HCT116 (cell line): ENCODE measurements at regions not wholly inside any gene's neighbourhood (a gene's known extent, or its start where the extent isn't known, plus 50 kb on each side); places are given as distances from the start of the nearest gene placed in this dataset.

Experiments used
- ATAC-seq: fragments of 200-7000 bp; cut with Tn5 transposase; 2 replicates; pipeline ENCODE4 v1.9.1; 2020; ENCODE audit warnings: mild to moderate bottlenecking, moderate library complexity
- BruUV-seq: library from RNA; stranded (reverse); fragments of 400-500 nt; replicated peaks from 2 replicates; lab custom pipeline; 2021; lab: Mats Ljungman, UMichigan
- CTCF ChIA-PET: fragments of 300-600 bp; sonication (Branson Sonifier 250); formaldehyde crosslinking; loops from one replicate; lab custom pipeline; 2021; ENCODE audit warnings: antibody characterized with exemption; lab: Charles Lee
- POLR2A ChIA-PET: fragments of 300-600, 350-600 bp; sonication (Branson Sonifier 250); formaldehyde crosslinking; loops from one replicate; lab custom pipeline; 2021; ENCODE audit warnings: antibody characterized with exemption; lab: Charles Lee
- RAD21 ChIA-PET, 2 experiments: fragments of 300-600 bp; sonication (Branson Sonifier 250); formaldehyde crosslinking; loops; one replicate each; lab custom pipeline; 2023; ENCODE audit warnings: low total read pairs in 2 of 2; ENCODE audit not compliant: uncharacterized antibody in 2 of 2, unreplicated experiment in 2 of 2, low non-redundant PET in 1 of 2; lab: Charles Lee
- DNase-seq: peaks from one replicate; pipeline ENCODE4 v3.0.0-alpha.2; 2010; ENCODE audit warnings: low read depth, low spot score
- H2AFZ ChIP-seq: fragments of 200-600 bp; shearing (Covaris generic), sonication (generic); 2 replicates; pipeline ENCODE4 v1.6.1; 2017; ENCODE audit warnings: low read depth, mixed run types, mixed read lengths, antibody characterized with exemption, low read length; ENCODE audit not compliant: poor library complexity, severe bottlenecking
- H3K27ac ChIP-seq: 2 replicates; pipeline ENCODE4 v1.5.1; 2012; ENCODE audit warnings: low read depth, low read length
- H3K27me3 ChIP-seq: fragments of 200-600 bp; sonication (generic); 2 replicates; pipeline ENCODE4 v1.6.1; 2016; ENCODE audit warnings: mixed run types, low read length, mixed read lengths; ENCODE audit not compliant: insufficient read depth
- H3K36me3 ChIP-seq, 2 experiments: fragments of 200-500 bp in 1 of 2; fragments of 200-600 bp in 1 of 2; sonication (Bioruptor generic) in 1 of 2; sonication (generic) in 1 of 2; 2 replicates each; pipeline versions ENCODE4 v1.5.1 to v1.6.1; 2014 to 2016; ENCODE audit warnings: low read length in 2 of 2, inconsistent platforms in 1 of 2, mixed read lengths in 1 of 2, mixed run types in 1 of 2; ENCODE audit not compliant: insufficient read depth in 2 of 2, control insufficient read depth in 1 of 2
- H3K4me1 ChIP-seq, 2 experiments: fragments of 200-600 bp in 1 of 2; sonication (generic) in 1 of 2; 2 replicates each; pipeline versions ENCODE4 v1.5.1 to v1.6.1; 2012 to 2017; ENCODE audit warnings: low read length in 2 of 2, inconsistent platforms in 1 of 2, mild to moderate bottlenecking in 1 of 2, mixed read lengths in 1 of 2, mixed run types in 1 of 2, moderate library complexity in 1 of 2; ENCODE audit not compliant: insufficient read depth in 2 of 2, control insufficient read depth in 1 of 2
- H3K4me2 ChIP-seq: fragments of 200-600 bp; sonication (generic); 2 replicates; pipeline ENCODE4 v1.6.1; 2017; ENCODE audit warnings: mixed run types, low read length, mixed read lengths
- H3K4me3 ChIP-seq, 2 experiments: fragments of 200-600 bp in 1 of 2; sonication (generic) in 1 of 2; replicated peaks in 1 of 2; 2 replicates each; pipeline ENCODE4 v1.5.1; 2011 to 2016; ENCODE audit warnings: low read length in 2 of 2, control low read depth in 1 of 2, low read depth in 1 of 2, mild to moderate bottlenecking in 1 of 2, mixed read lengths in 1 of 2, mixed run types in 1 of 2
- H3K79me2 ChIP-seq: fragments of 200-600 bp; sonication (generic); 2 replicates; pipeline ENCODE4 v1.6.1; 2017; ENCODE audit warnings: mild to moderate bottlenecking, mixed run types, low read length, moderate library complexity, mixed read lengths; ENCODE audit not compliant: insufficient read depth
- H3K9ac ChIP-seq: fragments of 200-600 bp; sonication (generic); 2 replicates; pipeline ENCODE4 v1.6.1; 2016; ENCODE audit warnings: low read length, mixed read lengths
- H3K9me2 ChIP-seq: fragments of 200-600 bp; sonication (generic), shearing (Covaris generic); 2 replicates; pipeline ENCODE4 v1.6.1; 2017; ENCODE audit warnings: mixed run types, mild to moderate bottlenecking, moderate library complexity; ENCODE audit not compliant: insufficient read depth
- H3K9me3 ChIP-seq, 2 experiments: fragments of 200-500 bp in 1 of 2; fragments of 200-600 bp in 1 of 2; sonication (Bioruptor generic) in 1 of 2; sonication (generic) in 1 of 2; 2 replicates each; pipeline ENCODE4 v1.6.1; 2014 to 2017; ENCODE audit warnings: low read length in 2 of 2, mixed read lengths in 2 of 2, inconsistent platforms in 1 of 2, low read depth in 1 of 2, mild to moderate bottlenecking in 1 of 2, mixed run types in 1 of 2, moderate library complexity in 1 of 2; ENCODE audit not compliant: control insufficient read depth in 1 of 2, insufficient read depth in 1 of 2
- H4K20me1 ChIP-seq: fragments of 200-600 bp; sonication (generic), shearing (Covaris generic); 2 replicates; pipeline ENCODE4 v1.6.1; 2017; ENCODE audit warnings: mixed run types, mild to moderate bottlenecking, moderate library complexity; ENCODE audit not compliant: insufficient read depth
- CBX3 ChIP-seq: IDR thresholded peaks from 2 replicates; pipeline ENCODE4 v1.6.1; 2012; ENCODE audit warnings: low read depth
- CEBPB ChIP-seq: IDR thresholded peaks from 2 replicates; pipeline ENCODE4 v1.6.1; 2012; ENCODE audit warnings: low read depth
- CTCF ChIP-seq, 3 experiments: fragments of 200-600 bp in 1 of 3; sonication (generic) in 1 of 3; IDR thresholded peaks in 2 of 3; conservative IDR thresholded peaks in 1 of 3; 2 replicates each; pipeline ENCODE4 v1.5.1; 2012 to 2017; ENCODE audit warnings: low read depth in 2 of 3, low read length in 2 of 3, antibody characterized with exemption in 1 of 3, borderline replicate concordance in 1 of 3, control low read depth in 1 of 3, mild to moderate bottlenecking in 1 of 3, mixed read lengths in 1 of 3, mixed run types in 1 of 3, moderate library complexity in 1 of 3; ENCODE audit not compliant: insufficient read depth in 1 of 3
- EGR1 ChIP-seq: IDR thresholded peaks from 2 replicates; pipeline ENCODE4 v1.6.1; 2012; ENCODE audit warnings: low read depth
- ELF1 ChIP-seq: IDR thresholded peaks from 2 replicates; pipeline ENCODE4 v1.6.1; 2012; ENCODE audit warnings: low read depth, borderline replicate concordance
- EZH2 ChIP-seq: fragments of 200-600 bp; sonication (generic); IDR thresholded peaks from 2 replicates; pipeline ENCODE4 v1.6.1; 2017; ENCODE audit warnings: antibody characterized with exemption, mixed run types
- FOSL1 ChIP-seq: IDR thresholded peaks from 2 replicates; pipeline ENCODE4 v1.6.1; 2012; ENCODE audit warnings: low read depth
- JUND ChIP-seq: IDR thresholded peaks from 2 replicates; pipeline ENCODE4 v1.6.1; 2012
- POLR2A ChIP-seq: IDR thresholded peaks from 2 replicates; pipeline ENCODE4 v1.7.0; 2011; ENCODE audit warnings: borderline replicate concordance; ENCODE audit not compliant: insufficient read depth, insufficient read length; ENCODE audit errors: extremely low read depth
- POLR2AphosphoS5 ChIP-seq: IDR thresholded peaks from 2 replicates; pipeline ENCODE4 v1.6.1; 2011; ENCODE audit warnings: mild to moderate bottlenecking, low read depth, low read length, moderate library complexity
- REST ChIP-seq: IDR thresholded peaks from 2 replicates; pipeline ENCODE4 v1.6.1; 2012; ENCODE audit warnings: low read depth
- SP1 ChIP-seq: IDR thresholded peaks from 2 replicates; pipeline ENCODE4 v1.6.1; 2012; ENCODE audit warnings: low read depth
- SRF ChIP-seq: IDR thresholded peaks from 2 replicates; pipeline ENCODE4 v1.6.1; 2012; ENCODE audit warnings: low read depth
- TCF7L2 ChIP-seq: IDR thresholded peaks from 2 replicates; pipeline ENCODE4 v1.7.0; 2011; ENCODE audit warnings: borderline replicate concordance, inconsistent platforms; ENCODE audit not compliant: insufficient read depth, insufficient read length; ENCODE audit errors: extremely low read depth
- YY1 ChIP-seq: IDR thresholded peaks from 2 replicates; pipeline ENCODE4 v1.6.1; 2011; ENCODE audit warnings: low read length, low read depth, moderate library complexity, mild to moderate bottlenecking; ENCODE audit not compliant: insufficient replicate concordance; ENCODE audit errors: extremely low read depth
- ZBTB33 ChIP-seq: IDR thresholded peaks from 2 replicates; pipeline ENCODE4 v1.6.1; 2011; ENCODE audit warnings: mild to moderate bottlenecking, low read length, moderate library complexity; ENCODE audit not compliant: insufficient replicate concordance; ENCODE audit errors: extremely low read depth
- ZNF274 ChIP-seq: fragments of 200-500 bp; sonication (Bioruptor generic); IDR thresholded peaks from 2 replicates; pipeline ENCODE4 v1.6.1; 2014; ENCODE audit warnings: mild to moderate bottlenecking, low read depth, low read length, inconsistent platforms
- intact Hi-C: fragments of 100-400 bp; cut with micrococcal nuclease; formaldehyde crosslinking; loops from 2 replicates; pipeline ENCODE4 v1.10.0; 2022
- TF ChIP-seq, protein P1 (sequence below): IDR thresholded peaks from 2 replicates; pipeline ENCODE4 v1.6.1; 2012
- TF ChIP-seq, protein P2 (sequence below): IDR thresholded peaks from 2 replicates; pipeline ENCODE4 v1.6.1; 2012

DNA sequence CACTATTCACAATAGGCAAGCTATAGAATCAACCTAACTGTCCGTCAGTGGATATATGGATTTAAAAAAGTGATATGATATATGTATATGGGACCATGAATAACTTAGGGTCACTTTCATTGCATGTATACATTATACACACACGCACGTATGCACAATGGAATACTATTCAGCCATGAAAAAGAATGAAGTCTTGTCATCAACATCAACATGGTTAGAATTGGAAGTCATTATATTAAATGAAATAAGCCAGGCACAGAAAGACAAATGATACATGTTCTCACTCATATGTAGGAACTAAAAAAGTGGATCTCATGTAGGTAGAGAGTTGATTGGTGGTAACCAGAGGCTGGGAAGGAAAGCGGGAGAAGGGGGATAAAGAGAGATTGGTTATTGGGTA is 234.3 kb downstream of the VRK1 start:
- intact Hi-C loops, result no loop called here
- H3K4me1 ChIP-seq, result no peaks in the 10 kb centered on the region
- no peaks in the 10 kb centered on the region for H3K9me3 ChIP-seq
- no peaks in the 10 kb centered on the region for H4K20me1 ChIP-seq
- no peaks in the 10 kb centered on the region for H3K79me2 ChIP-seq
- no peak for DNase-seq
- no peak for TF ChIP-seq CEBPB
- TF ChIP-seq ELF1, result no peak
- TF ChIP-seq POLR2A, result no peak
- no peak for TF ChIP-seq ZBTB33
- TF ChIP-seq, protein P1, sequence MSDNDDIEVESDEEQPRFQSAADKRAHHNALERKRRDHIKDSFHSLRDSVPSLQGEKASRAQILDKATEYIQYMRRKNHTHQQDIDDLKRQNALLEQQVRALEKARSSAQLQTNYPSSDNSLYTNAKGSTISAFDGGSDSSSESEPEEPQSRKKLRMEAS, result no peak
- no peak for TF ChIP-seq EGR1
- TF ChIP-seq SRF, result no peak
- TF ChIP-seq TCF7L2, result no peak
- TF ChIP-seq FOSL1, result no peak
- TF ChIP-seq JUND, result no peak
- TF ChIP-seq YY1, result no peak
- no peak for TF ChIP-seq EZH2
- no peak for TF ChIP-seq POLR2AphosphoS5
- TF ChIP-seq, protein P2, sequence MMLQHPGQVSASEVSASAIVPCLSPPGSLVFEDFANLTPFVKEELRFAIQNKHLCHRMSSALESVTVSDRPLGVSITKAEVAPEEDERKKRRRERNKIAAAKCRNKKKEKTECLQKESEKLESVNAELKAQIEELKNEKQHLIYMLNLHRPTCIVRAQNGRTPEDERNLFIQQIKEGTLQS, result no peak
- no peak for TF ChIP-seq CTCF (IDR thresholded peaks at IDR 0.05 in 2 of 3, conservative IDR thresholded peaks at IDR 0.05 in 1 of 3; ENCODE audit: borderline replicate concordance in 1 of 3, insufficient read depth in 1 of 3, low read depth in 2 of 3, low read length in 2 of 3)
- TF ChIP-seq ZNF274, result no peak
- no peak for TF ChIP-seq REST
- no peak for TF ChIP-seq SP1
- no peak for TF ChIP-seq CBX3
- ChIA-PET CTCF (no interaction called here), RAD21 (no interaction called here), POLR2A (no interaction called here)
- no peak overlapping the region for H3K4me2 ChIP-seq
- no peak overlapping the region for H3K27ac ChIP-seq
- no peak for ATAC-seq
- no peak overlapping the region for H2AFZ ChIP-seq
- no peak overlapping the region for H3K4me3 ChIP-seq
- H3K9me2 ChIP-seq, result no peaks in the 10 kb centered on the region
- BruUV-seq, result no TSS peak
- H3K9ac ChIP-seq, result no peak overlapping the region
- no peaks in the 10 kb centered on the region for H3K27me3 ChIP-seq
- H3K36me3 ChIP-seq, result no peaks in the 10 kb centered on the region
